ENCODE measurements at regions not wholly inside any gene's neighbourhood (a gene's known extent, or its start where the extent isn't known, plus 50 kb on each side); places are given as distances from the start of the nearest gene placed in this dataset.
A peak's percentile ranks its signal among the peaks of the same experiment; 100 is the strongest.
"Not testable (repeated sequence)": the region's sequence is repeated elsewhere in the genome, so short reads cannot be mapped to it uniquely, and the experiment has no call there.

- no peak for DNase-seq (ENCODE audit: low read depth in 2 of 2)
These were observed 500.1 kb downstream of the CCDC171 start for GRCh38 chr9:16052757-16053530.

GRCh38 chr9:16057541-16057940 is 504.7 kb downstream of the CCDC171 start:
- no peak for DNase-seq (ENCODE audit: low read depth in 2 of 2)

GRCh38 chr9:16058131-16058549 is 505.3 kb downstream of the CCDC171 start:
- DNase-seq (ENCODE audit: low read depth in 2 of 2), result no peak

- no peak for DNase-seq (ENCODE audit: low read depth in 2 of 2)
These were observed 507.7 kb downstream of the CCDC171 start for GRCh38 chr9:16060436-16061129.

- peak; percentile 52 to 63 for DNase-seq (ENCODE audit: low read depth in 2 of 2)
These were observed 509.8 kb downstream of the CCDC171 start for GRCh38 chr9:16062542-16063240.

- no peak for DNase-seq (ENCODE audit: low read depth in 2 of 2)
These were observed 510.4 kb downstream of the CCDC171 start for GRCh38 chr9:16063241-16063591.

- no peak for DNase-seq (ENCODE audit: low read depth in 2 of 2)
These were observed 511.9 kb downstream of the CCDC171 start for GRCh38 chr9:16064771-16065170.

GRCh38 chr9:16066201-16066600 is 513.4 kb downstream of the CCDC171 start:
- not testable (repeated sequence) for DNase-seq (ENCODE audit: low read depth in 2 of 2)

- DNase-seq (ENCODE audit: low read depth in 2 of 2), result peak; percentile 32 to 46
These were observed 515.6 kb downstream of the CCDC171 start for GRCh38 chr9:16068476-16068875.

- DNase-seq (ENCODE audit: low read depth in 2 of 2), result no peak
These were observed 516.4 kb downstream of the CCDC171 start for GRCh38 chr9:16069249-16069648.

- peak; percentile 34 to 36 for DNase-seq (ENCODE audit: low read depth in 2 of 2)
These were observed 517.0 kb downstream of the CCDC171 start for GRCh38 chr9:16069671-16070454.

- DNase-seq (ENCODE audit: low read depth in 2 of 2), result no peak
These were observed 517.8 kb downstream of the CCDC171 start for GRCh38 chr9:16070455-16071145.

- no peak for DNase-seq (ENCODE audit: low read depth in 2 of 2)
These were observed 518.6 kb downstream of the CCDC171 start for GRCh38 chr9:16071400-16071799.

- DNase-seq (ENCODE audit: low read depth in 2 of 2), result peak; percentile 36 to 37
These were observed 522.1 kb downstream of the CCDC171 start for GRCh38 chr9:16074963-16075362.

- DNase-seq (ENCODE audit: low read depth in 2 of 2), result no peak
These were observed 522.9 kb downstream of the CCDC171 start for GRCh38 chr9:16075696-16076095.

GRCh38 chr9:16076511-16076910 is 523.7 kb downstream of the CCDC171 start:
- no peak for DNase-seq (ENCODE audit: low read depth in 2 of 2)

GRCh38 chr9:16082796-16083195 is 530.0 kb downstream of the CCDC171 start:
- DNase-seq (ENCODE audit: low read depth in 2 of 2), result no peak

GRCh38 chr9:16085167-16085726 is 532.4 kb downstream of the CCDC171 start:
- no peak for DNase-seq (ENCODE audit: low read depth in 2 of 2)

GRCh38 chr9:16090907-16091629 is 538.2 kb downstream of the CCDC171 start:
- DNase-seq (ENCODE audit: low read depth in 2 of 2), result no peak
